A673 (cell line): ENCODE measurements at regions not wholly inside any gene's neighbourhood (a gene's known extent, or its start where the extent isn't known, plus 50 kb on each side); places are given as distances from the start of the nearest gene placed in this dataset.

Experiments
- BruUV-seq: library from RNA; stranded (reverse); fragments of 400-500 nt; replicated peaks from 2 replicates; lab custom pipeline; 2021; lab: Mats Ljungman, UMichigan
- CTCF ChIA-PET: fragments of 300-600 bp; sonication (Branson Sonifier 250); formaldehyde crosslinking; loops from one replicate; lab custom pipeline; 2022; ENCODE audit warnings: antibody characterized with exemption; lab: Charles Lee
- POLR2A ChIA-PET: fragments of 300-600 bp; sonication (Branson Sonifier 250); formaldehyde crosslinking; loops from one replicate; lab custom pipeline; 2022; ENCODE audit warnings: antibody characterized with exemption; ENCODE audit not compliant: low non-redundant PET; lab: Charles Lee
- DNase-seq: peaks from one replicate; pipeline ENCODE4 v3.0.0-alpha.2; 2015; ENCODE audit warnings: low spot score
- H3K27ac ChIP-seq: fragments of 200-600 bp; sonication (generic); 2 replicates; pipeline ENCODE4 v1.5.1; 2016; ENCODE audit warnings: mixed run types, low read depth, mild to moderate bottlenecking, mixed read lengths, antibody characterized with exemption, low read length; ENCODE audit not compliant: poor library complexity, severe bottlenecking
- H3K27me3 ChIP-seq: fragments of 200-600 bp; sonication (generic); replicated peaks from 2 replicates; pipeline ENCODE4 v1.6.1; 2017; ENCODE audit warnings: mixed run types, low read depth, mild to moderate bottlenecking, mixed read lengths, antibody characterized with exemption, low read length; ENCODE audit not compliant: insufficient read depth, poor library complexity
- H3K36me3 ChIP-seq: fragments of 200-600 bp; sonication (generic); 2 replicates; pipeline ENCODE4 v1.6.1; 2016; ENCODE audit warnings: mixed run types, mild to moderate bottlenecking, mixed read lengths, antibody characterized with exemption, low read length; ENCODE audit not compliant: insufficient read depth, poor library complexity, severe bottlenecking
- H3K4me1 ChIP-seq: fragments of 200-600 bp; sonication (generic); 2 replicates; pipeline ENCODE4 v1.6.1; 2017; ENCODE audit warnings: mixed run types, mild to moderate bottlenecking, mixed read lengths, antibody characterized with exemption, low read length; ENCODE audit not compliant: insufficient read depth, poor library complexity, severe bottlenecking
- H3K4me3 ChIP-seq: fragments of 200-600 bp; sonication (generic); 2 replicates; pipeline ENCODE4 v1.5.1; 2016; ENCODE audit warnings: low read depth, mixed run types, mild to moderate bottlenecking, mixed read lengths, low read length; ENCODE audit not compliant: poor library complexity, severe bottlenecking
- H3K9me3 ChIP-seq: fragments of 200-600 bp; sonication (generic); 2 replicates; pipeline ENCODE4 v1.6.1; 2016; ENCODE audit warnings: mixed run types, low read depth, mild to moderate bottlenecking, mixed read lengths, antibody characterized with exemption, low read length; ENCODE audit not compliant: poor library complexity, severe bottlenecking
- EZH2 ChIP-seq: fragments of 200-600 bp; sonication (generic); IDR thresholded peaks from 2 replicates; pipeline ENCODE4 v1.6.1; 2017; ENCODE audit warnings: borderline replicate concordance, low read depth, mild to moderate bottlenecking, mixed read lengths, antibody characterized with exemption, low read length; ENCODE audit not compliant: poor library complexity, severe bottlenecking
- intact Hi-C: fragments of 100-400 bp; cut with micrococcal nuclease; formaldehyde crosslinking; loops from one replicate; pipeline ENCODE4 v1.10.0; 2022; ENCODE audit not compliant: unreplicated experiment
- TF ChIP-seq, protein P1 (sequence below): fragments of 300-800, 200-600 bp; sonication (generic); conservative IDR thresholded peaks from 2 replicates; pipeline ENCODE4 v1.5.1; 2017; ENCODE audit warnings: low read depth, mild to moderate bottlenecking, antibody characterized with exemption, low read length, moderate library complexity, mixed read lengths

DNA sequence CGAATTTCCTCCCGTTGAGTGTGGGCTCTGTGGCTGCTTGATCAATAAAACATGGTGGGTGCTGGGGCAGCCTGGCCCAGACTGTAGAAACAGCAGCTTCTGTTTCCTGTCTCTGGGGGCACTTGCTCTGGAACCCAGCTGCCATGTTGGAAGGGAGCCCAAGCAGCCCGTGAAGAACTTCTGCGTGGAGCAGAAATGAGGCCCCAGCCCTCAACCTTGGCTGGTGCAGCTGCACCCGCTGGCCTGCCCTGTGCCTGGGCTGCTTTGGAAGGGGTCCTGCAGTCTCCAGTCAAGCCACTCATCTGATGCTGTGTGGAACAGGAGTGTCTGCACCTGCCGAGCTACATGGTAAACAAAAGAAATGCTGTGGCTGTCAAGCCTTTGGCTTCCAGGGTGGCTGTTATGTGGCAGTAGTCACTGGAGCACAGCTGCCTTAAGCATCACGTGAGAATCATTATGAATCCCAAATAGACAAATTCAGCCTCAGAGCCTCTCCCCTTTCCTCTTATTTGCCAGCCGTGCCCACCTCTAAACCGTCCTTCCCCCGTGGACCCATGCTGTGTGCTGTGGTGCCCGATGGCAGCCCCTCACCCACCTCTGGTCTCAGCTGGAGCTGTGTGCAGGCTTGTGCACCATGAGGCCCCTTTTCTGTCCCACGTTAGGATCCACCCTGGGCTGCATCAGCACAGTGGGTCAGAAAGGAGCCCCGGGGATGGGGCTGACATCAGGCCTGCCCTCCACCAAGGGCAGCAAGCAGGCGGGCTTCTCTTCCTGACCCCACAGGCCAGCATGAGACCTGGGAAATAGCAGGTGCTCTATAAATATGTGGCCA, 134.0 kb upstream of the HDAC4 start:
- ChIA-PET POLR2A (no interaction called here), CTCF (no interaction called here)
- no peak overlapping the region for H3K4me3 ChIP-seq
- no peaks in the 10 kb centered on the region for H3K9me3 ChIP-seq
- no peak overlapping the region for H3K27ac ChIP-seq
- TF ChIP-seq, protein P1, sequence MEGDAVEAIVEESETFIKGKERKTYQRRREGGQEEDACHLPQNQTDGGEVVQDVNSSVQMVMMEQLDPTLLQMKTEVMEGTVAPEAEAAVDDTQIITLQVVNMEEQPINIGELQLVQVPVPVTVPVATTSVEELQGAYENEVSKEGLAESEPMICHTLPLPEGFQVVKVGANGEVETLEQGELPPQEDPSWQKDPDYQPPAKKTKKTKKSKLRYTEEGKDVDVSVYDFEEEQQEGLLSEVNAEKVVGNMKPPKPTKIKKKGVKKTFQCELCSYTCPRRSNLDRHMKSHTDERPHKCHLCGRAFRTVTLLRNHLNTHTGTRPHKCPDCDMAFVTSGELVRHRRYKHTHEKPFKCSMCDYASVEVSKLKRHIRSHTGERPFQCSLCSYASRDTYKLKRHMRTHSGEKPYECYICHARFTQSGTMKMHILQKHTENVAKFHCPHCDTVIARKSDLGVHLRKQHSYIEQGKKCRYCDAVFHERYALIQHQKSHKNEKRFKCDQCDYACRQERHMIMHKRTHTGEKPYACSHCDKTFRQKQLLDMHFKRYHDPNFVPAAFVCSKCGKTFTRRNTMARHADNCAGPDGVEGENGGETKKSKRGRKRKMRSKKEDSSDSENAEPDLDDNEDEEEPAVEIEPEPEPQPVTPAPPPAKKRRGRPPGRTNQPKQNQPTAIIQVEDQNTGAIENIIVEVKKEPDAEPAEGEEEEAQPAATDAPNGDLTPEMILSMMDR = no peak
- no peak for TF ChIP-seq EZH2
- no peak for DNase-seq
- BruUV-seq = no TSS peak
- intact Hi-C loops = no loop called here
- no peaks in the 10 kb centered on the region for H3K4me1 ChIP-seq
- H3K27me3 ChIP-seq = peaks cover 9% of the 10 kb centered on the region
- H3K36me3 ChIP-seq = no peaks in the 10 kb centered on the region

DNA sequence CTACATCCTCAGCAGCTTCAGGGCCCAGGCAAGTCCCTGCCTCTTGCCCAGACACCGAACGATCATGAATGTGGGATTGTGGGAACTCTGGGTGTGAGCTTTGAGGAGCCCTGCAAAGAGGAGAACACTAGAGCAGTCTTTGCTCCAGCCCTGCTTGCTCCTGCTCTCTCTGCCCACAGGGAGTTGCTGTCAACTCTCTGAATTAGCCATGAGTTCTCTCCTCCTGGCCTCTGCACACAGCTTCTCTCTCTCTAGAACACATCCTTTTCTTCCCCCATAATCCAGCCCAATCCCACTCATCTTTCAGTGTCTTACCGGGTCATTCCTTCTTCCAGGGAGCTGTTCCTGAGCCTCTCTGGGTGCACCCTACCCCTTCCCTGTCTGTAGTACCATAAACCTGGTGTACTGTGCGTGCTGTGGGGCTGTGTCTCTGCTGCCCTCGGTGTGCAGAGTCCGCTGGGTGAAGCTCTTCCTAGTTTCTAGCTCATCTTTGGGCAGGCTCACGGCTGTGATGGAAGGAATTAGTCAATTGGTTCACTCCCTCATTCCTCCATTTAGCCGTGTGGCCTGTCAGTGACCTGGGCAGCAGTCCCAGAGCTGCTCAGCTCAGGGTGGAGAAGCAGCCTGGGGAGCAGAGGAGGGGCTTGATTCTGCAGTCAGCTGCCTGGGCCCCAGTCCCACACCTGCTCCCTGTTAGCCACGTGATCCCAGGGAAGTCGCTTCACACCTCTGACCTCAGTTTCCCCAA, 132.9 kb upstream of the HDAC4 start:
- Histone ChIP-seq H3K4me1 (no peaks in the 10 kb centered on the region), H3K27ac (no peak overlapping the region), H3K4me3 (no peak overlapping the region), H3K9me3 (no peaks in the 10 kb centered on the region), H3K27me3 (peaks cover 9% of the 10 kb centered on the region), H3K36me3 (no peaks in the 10 kb centered on the region)
- POLR2A ChIA-PET = no interaction called here
- CTCF ChIA-PET = no interaction called here
- intact Hi-C loops = no loop called here
- TF ChIP-seq, protein P1 = no peak
- no peak for TF ChIP-seq EZH2
- BruUV-seq = no TSS peak
- no peak for DNase-seq

DNA sequence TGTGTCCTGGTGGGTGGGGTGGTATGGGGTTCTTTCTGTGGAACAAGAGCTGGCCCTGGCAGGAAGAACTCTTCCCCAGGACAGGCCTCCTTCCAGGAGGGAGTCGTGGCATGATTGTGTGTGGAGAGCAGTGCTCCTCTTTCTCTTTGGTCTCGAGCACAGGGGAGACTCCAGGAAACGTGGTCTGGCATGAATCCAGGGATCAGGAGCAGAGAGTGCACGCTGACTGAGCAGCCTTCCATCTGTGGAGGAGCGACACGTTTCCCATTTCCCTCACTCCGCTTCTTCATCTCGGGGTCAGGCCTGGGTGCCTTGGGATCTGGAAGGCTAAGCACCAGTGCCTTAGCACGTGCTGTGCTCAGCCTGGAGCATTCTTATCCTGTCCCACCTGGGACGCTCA, 132.0 kb upstream of the HDAC4 start:
- Histone ChIP-seq H3K9me3 (no peaks in the 10 kb centered on the region), H3K4me3 (no peak overlapping the region), H3K36me3 (no peaks in the 10 kb centered on the region), H3K27me3 (peaks cover 9% of the 10 kb centered on the region), H3K4me1 (no peaks in the 10 kb centered on the region), H3K27ac (no peak overlapping the region)
- TF ChIP-seq, protein P1 = no peak
- no peak for TF ChIP-seq EZH2
- BruUV-seq = no TSS peak
- intact Hi-C loops = no loop called here
- POLR2A ChIA-PET = no interaction called here
- CTCF ChIA-PET = no interaction called here
- DNase-seq = no peak
